Upper lobe of left lung (tissue), 4 donors: ENCODE measurements at regions not wholly inside any gene's neighbourhood (a gene's known extent, or its start where the extent isn't known, plus 50 kb on each side); places are given as distances from the start of the nearest gene placed in this dataset.

ENCODE experiments used
- POLR2A ChIP-seq, 4 donors: fragments of 450-650 bp; IDR thresholded peaks; one replicate each; pipeline ENCODE4 v1.5.1; 2016 to 2017; ENCODE audit warnings: antibody characterized with exemption in 4 of 4, mild to moderate bottlenecking in 2 of 4
- TF ChIP-seq, protein P1 (sequence below), 6 experiments: fragments of 450-650 bp in 4 of 6; fragments of 200-600 bp in 2 of 6; sonication (generic) in 2 of 6; IDR thresholded peaks; one replicate each; pipeline ENCODE4 v1.5.1; 2016 to 2019; ENCODE audit warnings: antibody characterized with exemption in 6 of 6

DNA sequence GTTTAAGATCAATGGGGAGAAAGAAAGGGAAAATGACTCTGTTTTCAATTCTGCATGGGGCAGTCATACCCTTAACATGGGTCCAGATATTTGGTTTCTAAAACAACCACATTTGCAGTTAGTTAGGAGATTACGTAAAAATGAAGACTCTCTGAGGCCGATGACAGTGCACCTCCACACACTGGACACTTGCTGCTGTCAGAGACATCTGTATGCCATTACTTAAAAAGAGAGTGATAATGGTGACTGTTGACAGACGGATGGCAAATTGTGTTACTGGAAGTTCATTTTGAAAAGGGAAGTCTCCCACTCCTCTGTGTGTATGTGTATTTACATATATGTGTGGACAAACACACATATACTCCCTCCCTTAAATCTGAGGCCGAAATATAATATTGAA, 304.5 kb upstream of the SEMA6D start:
- no peak for TF ChIP-seq POLR2A (IDR thresholded peaks at IDR 0.05)
- TF ChIP-seq, protein P1, sequence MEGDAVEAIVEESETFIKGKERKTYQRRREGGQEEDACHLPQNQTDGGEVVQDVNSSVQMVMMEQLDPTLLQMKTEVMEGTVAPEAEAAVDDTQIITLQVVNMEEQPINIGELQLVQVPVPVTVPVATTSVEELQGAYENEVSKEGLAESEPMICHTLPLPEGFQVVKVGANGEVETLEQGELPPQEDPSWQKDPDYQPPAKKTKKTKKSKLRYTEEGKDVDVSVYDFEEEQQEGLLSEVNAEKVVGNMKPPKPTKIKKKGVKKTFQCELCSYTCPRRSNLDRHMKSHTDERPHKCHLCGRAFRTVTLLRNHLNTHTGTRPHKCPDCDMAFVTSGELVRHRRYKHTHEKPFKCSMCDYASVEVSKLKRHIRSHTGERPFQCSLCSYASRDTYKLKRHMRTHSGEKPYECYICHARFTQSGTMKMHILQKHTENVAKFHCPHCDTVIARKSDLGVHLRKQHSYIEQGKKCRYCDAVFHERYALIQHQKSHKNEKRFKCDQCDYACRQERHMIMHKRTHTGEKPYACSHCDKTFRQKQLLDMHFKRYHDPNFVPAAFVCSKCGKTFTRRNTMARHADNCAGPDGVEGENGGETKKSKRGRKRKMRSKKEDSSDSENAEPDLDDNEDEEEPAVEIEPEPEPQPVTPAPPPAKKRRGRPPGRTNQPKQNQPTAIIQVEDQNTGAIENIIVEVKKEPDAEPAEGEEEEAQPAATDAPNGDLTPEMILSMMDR (IDR thresholded peaks at IDR 0.05) = no peak
